SK-N-MC (cell line): ENCODE measurements at regions not wholly inside any gene's neighbourhood (a gene's known extent, or its start where the extent isn't known, plus 50 kb on each side); places are given as distances from the start of the nearest gene placed in this dataset.

Experiments used
- EZH2 ChIP-seq: fragments of 200-600 bp; sonication (generic); IDR thresholded peaks from one replicate; pipeline ENCODE4 v1.6.1; 2017; ENCODE audit warnings: antibody characterized with exemption
- FOXP2 ChIP-seq: optimal IDR thresholded peaks from 2 replicates; pipeline ENCODE3; 2011; ENCODE audit warnings: mild to moderate bottlenecking, moderate library complexity; ENCODE audit not compliant: insufficient read depth; ENCODE audit errors: extremely low read length, control extremely low read depth
- POLR2AphosphoS5 ChIP-seq: IDR thresholded peaks from 2 replicates; pipeline ENCODE4 v1.6.1; 2012; ENCODE audit warnings: mild to moderate bottlenecking, low read depth, low read length, borderline replicate concordance

GRCh38 chr2:136394136-136395060, 276.4 kb upstream of the CXCR4 start:
- TF ChIP-seq EZH2 (no peak), POLR2AphosphoS5 (no peak), FOXP2 (no peak)
